Activated CD4-positive, alpha-beta T cell treated with anti-CD3 and anti-CD28 coated beads for 24 hours (primary cell): ENCODE measurements at regions not wholly inside any gene's neighbourhood (a gene's known extent, or its start where the extent isn't known, plus 50 kb on each side); places are given as distances from the start of the nearest gene placed in this dataset.

Experiments
- DNase-seq, 2 donors: peaks; one replicate each; pipeline ENCODE4 v3.0.0-alpha.2; 2020; ENCODE audit warnings: low read depth in 2 of 2

- no peak for DNase-seq
Observed at GRCh38 chr1:221430152-221430960, 311.5 kb downstream of the DUSP10 start.

- no peak for DNase-seq
Observed at GRCh38 chr1:221431068-221431651, 310.7 kb downstream of the DUSP10 start.

- no peak for DNase-seq
Observed at GRCh38 chr1:221431961-221432360, 309.9 kb downstream of the DUSP10 start.

- no peak for DNase-seq
Observed at GRCh38 chr1:221435504-221435904, 306.4 kb downstream of the DUSP10 start.

- no peak for DNase-seq
Observed at GRCh38 chr1:221437171-221437570, 304.7 kb downstream of the DUSP10 start.

GRCh38 chr1:221437926-221438325 lies 304.0 kb downstream of the DUSP10 start:
- DNase-seq = no peak

GRCh38 chr1:221439008-221439746 lies 302.7 kb downstream of the DUSP10 start:
- DNase-seq = peak; percentile 27 to 38

- DNase-seq = peak; percentile 13 to 52
Observed at GRCh38 chr1:221439747-221440501, 302.0 kb downstream of the DUSP10 start.

- DNase-seq = no peak
Observed at GRCh38 chr1:221440658-221441057, 301.2 kb downstream of the DUSP10 start.

- DNase-seq = no peak
Observed at GRCh38 chr1:221442056-221442455, 299.8 kb downstream of the DUSP10 start.

GRCh38 chr1:221444346-221444745 lies 297.5 kb downstream of the DUSP10 start:
- no peak for DNase-seq

- no peak for DNase-seq
Observed at GRCh38 chr1:221448585-221449175, 293.2 kb downstream of the DUSP10 start.

GRCh38 chr1:221449194-221449593 lies 292.7 kb downstream of the DUSP10 start:
- DNase-seq = no peak

GRCh38 chr1:221449801-221450470 lies 292.0 kb downstream of the DUSP10 start:
- DNase-seq = no peak

- no peak for DNase-seq
Observed at GRCh38 chr1:221451741-221452140, 290.1 kb downstream of the DUSP10 start.

GRCh38 chr1:221454096-221454495 lies 287.8 kb downstream of the DUSP10 start:
- DNase-seq = no peak

GRCh38 chr1:221456918-221457317 lies 285.0 kb downstream of the DUSP10 start:
- DNase-seq = no peak

GRCh38 chr1:221457685-221458446 lies 284.0 kb downstream of the DUSP10 start:
- no peak for DNase-seq

- no peak for DNase-seq
Observed at GRCh38 chr1:221458447-221459156, 283.3 kb downstream of the DUSP10 start.

GRCh38 chr1:221459558-221459957 lies 282.3 kb downstream of the DUSP10 start:
- no peak for DNase-seq
